Activated naive CD8-positive, alpha-beta T cell treated with anti-CD3 and anti-CD28 coated beads for 36 hours (primary cell): ENCODE measurements at regions not wholly inside any gene's neighbourhood (a gene's known extent, or its start where the extent isn't known, plus 50 kb on each side); places are given as distances from the start of the nearest gene placed in this dataset.

Source experiments
- DNase-seq: peaks from one replicate; pipeline ENCODE4 v3.0.0; 2021
- H3K27ac Mint-ChIP-seq: one replicate; pipeline ENCODE4 v1.8.0; 2022; ENCODE audit warnings: mild to moderate bottlenecking, moderate library complexity, mixed read lengths
- H3K27me3 Mint-ChIP-seq: one replicate; pipeline ENCODE4 v1.8.0; 2022; ENCODE audit warnings: mild to moderate bottlenecking, mixed read lengths
- H3K36me3 Mint-ChIP-seq: one replicate; pipeline ENCODE4 v1.8.0; 2021; ENCODE audit warnings: mild to moderate bottlenecking, mixed read lengths
- H3K4me1 Mint-ChIP-seq: one replicate; pipeline ENCODE4 v1.8.0; 2021; ENCODE audit warnings: mixed read lengths
- H3K4me3 Mint-ChIP-seq: one replicate; pipeline ENCODE4 v1.8.0; 2022; ENCODE audit warnings: mild to moderate bottlenecking, moderate library complexity, mixed read lengths
- H3K9me3 Mint-ChIP-seq: one replicate; pipeline ENCODE4 v1.8.0; 2022; ENCODE audit warnings: mixed read lengths

GRCh38 chr13:53206455-53206854 lies 177.8 kb downstream of the OLFM4 start:
- no peak for DNase-seq
- Mint-ChIP-seq H3K36me3 (no peaks in the 10 kb centered on the region), H3K4me3 (no peak overlapping the region), H3K9me3 (peaks cover 2% of the 10 kb centered on the region), H3K27me3 (peaks cover 22% of the 10 kb centered on the region), H3K27ac (no peak overlapping the region), H3K4me1 (no peaks in the 10 kb centered on the region)

GRCh38 chr13:53207556-53207955 lies 178.9 kb downstream of the OLFM4 start:
- H3K27ac Mint-ChIP-seq = no peak overlapping the region
- peaks cover 16% of the 10 kb centered on the region for H3K27me3 Mint-ChIP-seq
- no peak for DNase-seq
- H3K4me3 Mint-ChIP-seq = no peak overlapping the region
- no peaks in the 10 kb centered on the region for H3K4me1 Mint-ChIP-seq
- H3K9me3 Mint-ChIP-seq = peaks cover 2% of the 10 kb centered on the region
- H3K36me3 Mint-ChIP-seq = no peaks in the 10 kb centered on the region

- Mint-ChIP-seq H3K27ac (no peak overlapping the region), H3K36me3 (no peaks in the 10 kb centered on the region), H3K27me3 (no peaks in the 10 kb centered on the region), H3K4me3 (no peak overlapping the region), H3K9me3 (no peaks in the 10 kb centered on the region), H3K4me1 (no peaks in the 10 kb centered on the region)
- DNase-seq = no peak
Observed at GRCh38 chr13:53214433-53214832, 185.8 kb downstream of the OLFM4 start.

- Mint-ChIP-seq H3K4me3 (no peak overlapping the region), H3K27me3 (peaks cover 2% of the 10 kb centered on the region), H3K4me1 (no peaks in the 10 kb centered on the region), H3K9me3 (no peaks in the 10 kb centered on the region), H3K36me3 (no peaks in the 10 kb centered on the region), H3K27ac (no peak overlapping the region)
- DNase-seq = no peak
Observed at GRCh38 chr13:53215563-53215962, 186.9 kb downstream of the OLFM4 start.

GRCh38 chr13:53216773-53217172 lies 188.2 kb downstream of the OLFM4 start:
- no peak for DNase-seq
- Mint-ChIP-seq H3K4me3 (no peak overlapping the region), H3K4me1 (no peaks in the 10 kb centered on the region), H3K27ac (no peak overlapping the region), H3K9me3 (no peaks in the 10 kb centered on the region), H3K36me3 (no peaks in the 10 kb centered on the region), H3K27me3 (peaks cover 4% of the 10 kb centered on the region)

GRCh38 chr13:53217194-53217593 lies 188.6 kb downstream of the OLFM4 start:
- Mint-ChIP-seq H3K27ac (no peak overlapping the region), H3K4me3 (no peak overlapping the region)

GRCh38 chr13:53220038-53220437 lies 191.4 kb downstream of the OLFM4 start:
- Mint-ChIP-seq H3K36me3 (no peaks in the 10 kb centered on the region), H3K27ac (no peak overlapping the region), H3K4me3 (no peak overlapping the region), H3K4me1 (no peaks in the 10 kb centered on the region), H3K9me3 (peaks cover 6% of the 10 kb centered on the region), H3K27me3 (peaks cover 8% of the 10 kb centered on the region)
- no peak for DNase-seq

More at GRCh38 chr13:53217194-53217593, 188.6 kb downstream of the OLFM4 start:
- peaks cover 4% of the 10 kb centered on the region for H3K27me3 Mint-ChIP-seq
- H3K4me1 Mint-ChIP-seq = no peaks in the 10 kb centered on the region
- H3K36me3 Mint-ChIP-seq = no peaks in the 10 kb centered on the region
- no peak for DNase-seq
- H3K9me3 Mint-ChIP-seq = no peaks in the 10 kb centered on the region

- no peak overlapping the region for H3K4me3 Mint-ChIP-seq
- H3K27me3 Mint-ChIP-seq = peaks cover 3% of the 10 kb centered on the region
- no peaks in the 10 kb centered on the region for H3K9me3 Mint-ChIP-seq
- no peaks in the 10 kb centered on the region for H3K36me3 Mint-ChIP-seq
- H3K27ac Mint-ChIP-seq = no peak overlapping the region
- H3K4me1 Mint-ChIP-seq = no peaks in the 10 kb centered on the region
- DNase-seq = no peak
Observed at GRCh38 chr13:53237696-53238095, 209.1 kb downstream of the OLFM4 start.

- Mint-ChIP-seq H3K36me3 (no peaks in the 10 kb centered on the region), H3K4me3 (no peak overlapping the region), H3K27me3 (peaks cover 3% of the 10 kb centered on the region), H3K4me1 (no peaks in the 10 kb centered on the region), H3K27ac (no peak overlapping the region), H3K9me3 (no peaks in the 10 kb centered on the region)
- no peak for DNase-seq
Observed at GRCh38 chr13:53238261-53238660, 209.6 kb downstream of the OLFM4 start.

- Mint-ChIP-seq H3K36me3 (no peaks in the 10 kb centered on the region), H3K4me3 (no peak overlapping the region), H3K27ac (no peak overlapping the region), H3K4me1 (no peaks in the 10 kb centered on the region), H3K9me3 (no peaks in the 10 kb centered on the region), H3K27me3 (peaks cover 3% of the 10 kb centered on the region)
- no peak for DNase-seq
Observed at GRCh38 chr13:53240401-53241025, 211.9 kb downstream of the OLFM4 start.

DNA sequence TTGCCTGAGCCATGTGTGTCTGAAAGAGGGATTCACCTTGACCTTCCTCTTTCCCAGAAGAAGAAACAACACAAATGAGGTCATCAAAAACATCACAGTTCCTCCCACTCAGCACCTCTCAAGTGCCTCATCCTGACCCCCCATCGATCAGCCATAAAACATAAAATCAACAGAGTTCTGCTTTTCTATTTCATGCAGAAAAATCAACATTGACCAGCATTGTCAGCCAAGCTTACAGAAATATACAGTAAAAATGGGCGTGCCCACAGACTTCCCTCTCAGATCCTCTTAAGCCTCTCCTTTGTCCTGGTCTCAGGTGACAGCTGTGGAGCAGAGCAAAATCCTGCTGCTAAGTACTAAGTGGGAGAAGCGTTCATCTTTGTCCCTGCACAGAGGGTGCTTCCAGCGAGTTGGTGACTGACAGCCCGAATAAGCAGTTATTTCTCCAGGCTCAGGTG lies 213.3 kb downstream of the OLFM4 start:
- Mint-ChIP-seq H3K9me3 (no peaks in the 10 kb centered on the region), H3K27me3 (peaks cover 3% of the 10 kb centered on the region), H3K4me1 (no peaks in the 10 kb centered on the region), H3K27ac (no peak overlapping the region), H3K4me3 (no peak overlapping the region), H3K36me3 (no peaks in the 10 kb centered on the region)
- no peak for DNase-seq

GRCh38 chr13:53249236-53249635 lies 220.6 kb downstream of the OLFM4 start:
- Mint-ChIP-seq H3K9me3 (no peaks in the 10 kb centered on the region), H3K27me3 (peaks cover 8% of the 10 kb centered on the region), H3K4me1 (no peaks in the 10 kb centered on the region), H3K4me3 (no peak overlapping the region), H3K36me3 (no peaks in the 10 kb centered on the region), H3K27ac (no peak overlapping the region)
- DNase-seq = no peak

DNA sequence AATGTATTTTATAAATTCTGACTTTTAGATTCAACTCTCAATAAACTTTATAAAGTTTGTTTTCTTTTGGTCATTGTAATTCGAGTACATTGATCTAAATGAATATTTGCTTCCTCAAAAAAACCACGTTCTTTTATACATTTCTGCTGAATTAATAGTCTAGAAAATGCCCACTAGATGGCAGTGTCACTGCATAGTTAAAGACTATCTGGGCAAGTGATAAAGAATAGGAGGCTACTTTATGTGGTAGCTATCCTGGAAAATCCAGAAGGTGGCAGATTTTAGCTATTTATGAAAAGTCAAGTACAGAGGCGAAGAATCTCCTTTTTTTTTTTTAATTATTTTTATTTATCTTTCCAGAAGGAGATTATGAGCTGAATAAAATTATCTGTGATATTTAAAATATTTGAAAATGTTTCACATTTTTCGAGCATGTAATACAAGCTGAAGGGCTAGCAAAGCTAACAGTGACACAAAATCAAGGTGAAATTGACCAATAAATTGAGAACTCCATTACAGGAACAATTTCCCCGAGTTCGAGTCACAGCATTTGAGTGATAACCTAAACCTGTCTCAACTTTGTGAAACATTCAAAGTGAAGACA lies 221.8 kb downstream of the OLFM4 start:
- no peak for DNase-seq
- H3K36me3 Mint-ChIP-seq = no peaks in the 10 kb centered on the region

GRCh38 chr13:53250977-53251376 lies 222.4 kb downstream of the OLFM4 start:
- Mint-ChIP-seq H3K4me3 (no peak overlapping the region), H3K27ac (no peak overlapping the region), H3K36me3 (no peaks in the 10 kb centered on the region), H3K27me3 (peaks cover 8% of the 10 kb centered on the region), H3K4me1 (no peaks in the 10 kb centered on the region), H3K9me3 (no peaks in the 10 kb centered on the region)
- DNase-seq = no peak

More for the DNA sequence above, 221.8 kb downstream of the OLFM4 start:
- H3K27me3 Mint-ChIP-seq = peaks cover 8% of the 10 kb centered on the region
- no peak overlapping the region for H3K4me3 Mint-ChIP-seq
- no peaks in the 10 kb centered on the region for H3K4me1 Mint-ChIP-seq
- no peak overlapping the region for H3K27ac Mint-ChIP-seq
- H3K9me3 Mint-ChIP-seq = no peaks in the 10 kb centered on the region

GRCh38 chr13:53254500-53254899 lies 225.9 kb downstream of the OLFM4 start:
- Mint-ChIP-seq H3K9me3 (no peaks in the 10 kb centered on the region), H3K36me3 (no peaks in the 10 kb centered on the region), H3K27ac (no peak overlapping the region), H3K4me3 (no peak overlapping the region), H3K4me1 (no peaks in the 10 kb centered on the region), H3K27me3 (peaks cover 3% of the 10 kb centered on the region)
- DNase-seq = no peak

DNA sequence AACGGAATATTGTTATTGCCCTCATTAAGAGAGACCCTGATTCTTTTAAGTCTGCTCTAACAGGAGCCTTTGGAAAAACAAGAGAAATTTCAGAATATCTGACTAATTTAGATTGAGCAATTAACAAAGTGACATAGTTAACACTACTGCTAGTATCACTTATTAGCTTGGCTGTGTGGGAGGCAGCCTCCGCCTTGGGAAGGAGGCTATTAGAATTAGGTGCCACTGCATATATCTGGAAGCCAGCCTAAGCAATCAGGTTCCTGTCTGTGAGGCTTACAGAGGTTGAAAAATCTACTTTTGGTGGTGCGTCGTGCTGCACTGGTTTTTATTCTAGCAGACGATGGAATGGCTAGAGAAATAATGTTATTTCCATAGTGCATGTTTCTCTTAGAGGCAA lies 227.2 kb downstream of the OLFM4 start:
- no peak for DNase-seq
- Mint-ChIP-seq H3K9me3 (no peaks in the 10 kb centered on the region), H3K36me3 (no peaks in the 10 kb centered on the region), H3K4me3 (no peak overlapping the region), H3K27ac (no peak overlapping the region), H3K27me3 (peaks cover 3% of the 10 kb centered on the region), H3K4me1 (no peaks in the 10 kb centered on the region)
